NB4 (cell line): ENCODE measurements at regions not wholly inside any gene's neighbourhood (a gene's known extent, or its start where the extent isn't known, plus 50 kb on each side); places are given as distances from the start of the nearest gene placed in this dataset.

Source experiments
- CTCF ChIP-seq: IDR thresholded peaks from one replicate; pipeline ENCODE4 v1.5.1; 2012; ENCODE audit warnings: low read depth, low read length
- MAX ChIP-seq: IDR thresholded peaks from 2 replicates; pipeline ENCODE4 v1.6.1; 2011; ENCODE audit warnings: low read depth, low read length
- POLR2A ChIP-seq: IDR thresholded peaks from 2 replicates; pipeline ENCODE4 v1.6.1; 2011; ENCODE audit warnings: mild to moderate bottlenecking; ENCODE audit not compliant: insufficient read length; ENCODE audit errors: extremely low read depth

- TF ChIP-seq POLR2A = no peak
- no peak for TF ChIP-seq CTCF
- no peak for TF ChIP-seq MAX
These were observed 172.4 kb upstream of the UBL3 start for GRCh38 chr13:30022796-30023195.
